ENCODE measurements at regions not wholly inside any gene's neighbourhood (a gene's known extent, or its start where the extent isn't known, plus 50 kb on each side); places are given as distances from the start of the nearest gene placed in this dataset.

DNA sequence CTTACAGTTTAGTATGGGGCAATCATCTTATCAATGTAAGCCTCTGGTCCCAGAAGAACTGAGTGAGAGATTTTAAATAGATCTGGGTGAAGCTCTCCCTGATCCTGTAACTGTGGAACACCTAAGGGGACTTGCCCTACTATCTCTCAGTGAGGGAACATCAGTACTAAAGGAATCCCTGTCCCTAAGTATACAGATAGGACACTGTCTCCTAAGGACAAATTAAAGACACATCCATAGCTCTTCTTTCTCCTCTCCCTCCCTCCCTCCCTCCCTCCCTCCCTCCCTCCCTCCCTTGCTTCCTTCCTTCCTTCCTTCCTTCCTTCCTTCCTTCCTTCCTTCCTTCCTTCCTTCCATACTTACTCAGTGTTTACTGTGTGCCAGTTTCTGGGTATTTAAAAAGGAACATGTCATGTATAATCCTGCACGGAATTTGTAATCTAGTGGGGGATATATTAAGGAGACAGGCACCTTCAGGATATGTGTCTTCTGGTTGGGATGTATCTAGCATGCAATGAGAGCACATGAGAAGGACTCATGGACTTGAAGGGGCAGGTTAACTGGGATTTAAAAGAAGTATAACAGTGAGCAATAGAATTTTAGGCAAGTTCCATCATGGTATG lies 222.2 kb upstream of the ATP5MC3 start:
- no peaks in the 10 kb centered on the region for H3K79me2 ChIP-seq (ENCODE audit: control insufficient read depth, insufficient read depth, low read length)
- H3K9me3 ChIP-seq (replicated peaks; ENCODE audit: control insufficient read depth, insufficient read depth, low read length) = no peaks in the 10 kb centered on the region
- CTCF ChIA-PET = no interaction called here
- H3K9ac ChIP-seq (replicated peaks; ENCODE audit: extremely low read depth, insufficient read depth, low read length) = no peak overlapping the region
- no peak for TF ChIP-seq MYC (IDR thresholded peaks at IDR 0.05; ENCODE audit: low read depth, low read length)
- TF ChIP-seq, protein P1, sequence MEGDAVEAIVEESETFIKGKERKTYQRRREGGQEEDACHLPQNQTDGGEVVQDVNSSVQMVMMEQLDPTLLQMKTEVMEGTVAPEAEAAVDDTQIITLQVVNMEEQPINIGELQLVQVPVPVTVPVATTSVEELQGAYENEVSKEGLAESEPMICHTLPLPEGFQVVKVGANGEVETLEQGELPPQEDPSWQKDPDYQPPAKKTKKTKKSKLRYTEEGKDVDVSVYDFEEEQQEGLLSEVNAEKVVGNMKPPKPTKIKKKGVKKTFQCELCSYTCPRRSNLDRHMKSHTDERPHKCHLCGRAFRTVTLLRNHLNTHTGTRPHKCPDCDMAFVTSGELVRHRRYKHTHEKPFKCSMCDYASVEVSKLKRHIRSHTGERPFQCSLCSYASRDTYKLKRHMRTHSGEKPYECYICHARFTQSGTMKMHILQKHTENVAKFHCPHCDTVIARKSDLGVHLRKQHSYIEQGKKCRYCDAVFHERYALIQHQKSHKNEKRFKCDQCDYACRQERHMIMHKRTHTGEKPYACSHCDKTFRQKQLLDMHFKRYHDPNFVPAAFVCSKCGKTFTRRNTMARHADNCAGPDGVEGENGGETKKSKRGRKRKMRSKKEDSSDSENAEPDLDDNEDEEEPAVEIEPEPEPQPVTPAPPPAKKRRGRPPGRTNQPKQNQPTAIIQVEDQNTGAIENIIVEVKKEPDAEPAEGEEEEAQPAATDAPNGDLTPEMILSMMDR (IDR thresholded peaks at IDR 0.05; ENCODE audit: extremely low read depth in 1 of 2, insufficient read depth in 1 of 2, low read depth in 1 of 2, low read length in 2 of 2) = no peak
- no peak for TF ChIP-seq GATA2 (IDR thresholded peaks at IDR 0.05; ENCODE audit: insufficient read depth, insufficient read length, low read depth, low read length)
- TF ChIP-seq EZH2 (IDR thresholded peaks at IDR 0.05; ENCODE audit: borderline replicate concordance, low read depth, low read length, severe bottlenecking) = no peak
- TF ChIP-seq, protein P2, sequence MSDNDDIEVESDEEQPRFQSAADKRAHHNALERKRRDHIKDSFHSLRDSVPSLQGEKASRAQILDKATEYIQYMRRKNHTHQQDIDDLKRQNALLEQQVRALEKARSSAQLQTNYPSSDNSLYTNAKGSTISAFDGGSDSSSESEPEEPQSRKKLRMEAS (IDR thresholded peaks at IDR 0.05; ENCODE audit: insufficient read depth, insufficient read length) = no peak
- TF ChIP-seq POLR2AphosphoS5 (IDR thresholded peaks at IDR 0.05; ENCODE audit: insufficient read depth, low read depth, low read length) = no peak
- no peak for TF ChIP-seq FOS (IDR thresholded peaks at IDR 0.05; ENCODE audit: borderline replicate concordance, insufficient read depth, low read length)
- TF ChIP-seq JUN (IDR thresholded peaks at IDR 0.05; ENCODE audit: borderline replicate concordance, insufficient read depth, insufficient read length, low read depth) = no peak
- TF ChIP-seq POLR2A (IDR thresholded peaks at IDR 0.05; ENCODE audit: low read depth, low read length) = no peak
- no peak overlapping the region for H3K27ac ChIP-seq (ENCODE audit: insufficient read depth, low read depth, low read length)
- no peak overlapping the region for H3K4me2 ChIP-seq (ENCODE audit: insufficient read depth, low read length)
- H3K4me1 ChIP-seq (ENCODE audit: control insufficient read depth, extremely low read depth, insufficient read depth, low read length) = no peaks in the 10 kb centered on the region
- H2AFZ ChIP-seq (ENCODE audit: low read depth, low read length) = no peak overlapping the region
- dilution Hi-C loops (cut with MboI; ENCODE audit: extremely low pct_ligation_motif_present, low sequenced_read_pairs) = no loop called here
- H3K4me3 ChIP-seq (replicated peaks in 1 of 3; ENCODE audit: insufficient read depth in 1 of 3, low read depth in 1 of 3, low read length in 3 of 3) = no peak overlapping the region
- intact Hi-C loops (cut with micrococcal nuclease) = no loop called here
- no peaks in the 10 kb centered on the region for H3K27me3 ChIP-seq (ENCODE audit: control insufficient read depth in 2 of 2, insufficient read depth in 2 of 2, low read length in 2 of 2)
- H3K36me3 ChIP-seq (ENCODE audit: control insufficient read depth in 2 of 2, extremely low read depth in 1 of 2, insufficient read depth in 2 of 2, low read length in 2 of 2) = no peaks in the 10 kb centered on the region
- FAIRE-seq (no peak), DNase-seq (ENCODE audit: low read depth, low spot score) (no peak)
- no peaks in the 10 kb centered on the region for H3K9me1 ChIP-seq (replicated peaks; ENCODE audit: control insufficient read depth, extremely low read depth, insufficient read depth, low read length)
- BruUV-seq (replicated peaks) = no TSS peak
- no peaks in the 10 kb centered on the region for H4K20me1 ChIP-seq (replicated peaks; ENCODE audit: control insufficient read depth, extremely low read depth, insufficient read depth, low read length)
- POLR2A ChIA-PET = no interaction called here

Data from endothelial cell of umbilical vein (primary cell).